WTC11 (cell line): ENCODE measurements at regions not wholly inside any gene's neighbourhood (a gene's known extent, or its start where the extent isn't known, plus 50 kb on each side); places are given as distances from the start of the nearest gene placed in this dataset.

Source experiments
- ATAC-seq: fragments of 200-7000 bp; cut with Tn5 transposase; 2 replicates; pipeline ENCODE4 v1.10.0; 2021; ENCODE audit warnings: mild to moderate bottlenecking, moderate library complexity
- CTCF ChIA-PET: fragments of 300-600 bp; sonication (Branson Sonifier 250); formaldehyde crosslinking; loops from one replicate; lab custom pipeline; 2021; ENCODE audit warnings: antibody characterized with exemption; lab: Charles Lee
- POLR2A ChIA-PET: fragments of 350-600 bp; sonication (Branson Sonifier 250); formaldehyde crosslinking; loops from one replicate; lab custom pipeline; 2021; ENCODE audit warnings: antibody characterized with exemption; lab: Charles Lee
- DNase-seq: peaks from one replicate; pipeline ENCODE4 v3.0.0; 2021; ENCODE audit warnings: low spot score
- H3K27ac Mint-ChIP-seq: 2 replicates; pipeline ENCODE4 v1.8.0; 2021; ENCODE audit warnings: mixed read lengths
- H3K27me3 Mint-ChIP-seq: 2 replicates; pipeline ENCODE4 v1.8.0; 2021; ENCODE audit warnings: low read depth, mild to moderate bottlenecking, moderate library complexity, mixed read lengths
- H3K36me3 Mint-ChIP-seq: 2 replicates; pipeline ENCODE4 v1.8.0; 2021; ENCODE audit warnings: mixed read lengths
- H3K4me1 Mint-ChIP-seq: 2 replicates; pipeline ENCODE4 v1.8.0; 2022; ENCODE audit warnings: mixed read lengths
- H3K4me3 Mint-ChIP-seq: 2 replicates; pipeline ENCODE4 v1.8.0; 2021; ENCODE audit warnings: mild to moderate bottlenecking, moderate library complexity, mixed read lengths
- H3K9me3 Mint-ChIP-seq: 2 replicates; pipeline ENCODE4 v1.8.0; 2021; ENCODE audit warnings: mixed read lengths
- FOXK1 ChIP-seq: sonication (generic); formaldehyde crosslinking; IDR thresholded peaks from 2 replicates; pipeline ENCODE4 v1.8.0; 2022; ENCODE audit warnings: mild to moderate bottlenecking, moderate library complexity, missing genetic modification reagents
- GRHL2 ChIP-seq: fragments of 250-450 bp; sonication (Bioruptor Pico); IDR thresholded peaks from 2 replicates; pipeline ENCODE4 v1.8.0; 2022; ENCODE audit warnings: mild to moderate bottlenecking, moderate library complexity; ENCODE audit not compliant: insufficient replicate concordance, severe bottlenecking
- IRF2 ChIP-seq: sonication (generic); formaldehyde crosslinking; IDR thresholded peaks from 2 replicates; pipeline ENCODE4 v1.8.0; 2022; ENCODE audit warnings: low read depth, missing genetic modification reagents, borderline replicate concordance
- NR2C2 ChIP-seq: sonication (generic); formaldehyde crosslinking; IDR thresholded peaks from 2 replicates; pipeline ENCODE4 v1.8.0; 2022; ENCODE audit warnings: mild to moderate bottlenecking, missing genetic modification reagents
- RORB ChIP-seq: fragments of 250-450 bp; sonication (Bioruptor Pico); IDR thresholded peaks from 2 replicates; pipeline ENCODE4 v1.9.0; 2021; ENCODE audit warnings: mild to moderate bottlenecking
- SP1 ChIP-seq: sonication (generic); formaldehyde crosslinking; conservative IDR thresholded peaks from 2 replicates; pipeline ENCODE4 v1.8.1; 2022; ENCODE audit warnings: missing genetic modification reagents
- ZNF232 ChIP-seq: sonication (generic); formaldehyde crosslinking; IDR thresholded peaks from 2 replicates; pipeline ENCODE4 v1.8.0; 2022; ENCODE audit warnings: mild to moderate bottlenecking, missing genetic modification reagents
- ZNF671 ChIP-seq: fragments of 250-450 bp; sonication (Bioruptor Pico); IDR thresholded peaks from 2 replicates; pipeline ENCODE4 v1.8.0; 2021; ENCODE audit warnings: mild to moderate bottlenecking
- TF ChIP-seq, protein P1 (sequence below): sonication (generic); formaldehyde crosslinking; IDR thresholded peaks from 2 replicates; pipeline ENCODE4 v1.8.0; 2022; ENCODE audit warnings: mild to moderate bottlenecking, missing genetic modification reagents
- TF ChIP-seq, protein P2 (sequence below): sonication (generic); formaldehyde crosslinking; IDR thresholded peaks from 2 replicates; pipeline ENCODE4 v1.8.1; 2023; ENCODE audit warnings: mild to moderate bottlenecking, missing genetic modification reagents, borderline replicate concordance
- TF ChIP-seq, protein P3 (sequence below): sonication (generic); formaldehyde crosslinking; IDR thresholded peaks from 2 replicates; pipeline ENCODE4 v1.8.1; 2022; ENCODE audit warnings: missing genetic modification reagents, borderline replicate concordance
- TF ChIP-seq, protein P4 (sequence below): fragments of 250-450 bp; sonication (Bioruptor Pico); IDR thresholded peaks from 2 replicates; pipeline ENCODE4 v1.9.0; 2021; ENCODE audit warnings: mild to moderate bottlenecking, borderline replicate concordance
- TF ChIP-seq, protein P5 (sequence below): fragments of 250-450 bp; sonication (Bioruptor Pico); IDR thresholded peaks from 2 replicates; pipeline ENCODE4 v1.8.0; 2021; ENCODE audit warnings: mild to moderate bottlenecking

GRCh38 chr2:16261791-16262190, 321.4 kb downstream of the MYCN start (continued):
- no peak for TF ChIP-seq GRHL2 (CRISPR knock-in tag)
- TF ChIP-seq, protein P1, sequence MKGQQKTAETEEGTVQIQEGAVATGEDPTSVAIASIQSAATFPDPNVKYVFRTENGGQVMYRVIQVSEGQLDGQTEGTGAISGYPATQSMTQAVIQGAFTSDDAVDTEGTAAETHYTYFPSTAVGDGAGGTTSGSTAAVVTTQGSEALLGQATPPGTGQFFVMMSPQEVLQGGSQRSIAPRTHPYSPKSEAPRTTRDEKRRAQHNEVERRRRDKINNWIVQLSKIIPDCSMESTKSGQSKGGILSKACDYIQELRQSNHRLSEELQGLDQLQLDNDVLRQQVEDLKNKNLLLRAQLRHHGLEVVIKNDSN (CRISPR knock-in tag): no peak

DNA sequence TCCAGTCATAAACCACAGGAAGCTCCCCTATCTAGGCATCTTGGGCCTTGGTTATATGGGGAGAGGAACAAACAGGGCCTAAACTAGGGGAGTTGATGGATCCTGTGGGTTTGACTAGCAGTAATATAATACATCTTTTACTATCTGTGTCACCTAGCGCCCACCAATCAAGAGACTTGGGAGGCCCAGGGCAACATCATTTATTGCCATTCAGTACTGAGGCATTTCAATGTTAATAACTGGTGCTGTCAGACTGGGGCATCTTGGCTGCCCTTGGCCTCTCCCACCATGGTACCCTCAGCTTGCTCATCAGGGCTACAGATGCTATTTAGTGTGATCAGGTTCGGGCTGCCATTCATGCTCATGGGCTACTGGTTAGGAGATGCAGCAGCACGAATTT, 320.7 kb downstream of the MYCN start:
- ChIA-PET POLR2A (no interaction called here), CTCF (no interaction called here)
- ATAC-seq (no peak), DNase-seq (no peak)
- Mint-ChIP-seq H3K9me3 (peaks cover 3% of the 10 kb centered on the region; the same call in 1 of the 2 replicates), H3K27me3 (no peaks in the 10 kb centered on the region), H3K4me1 (peaks cover 31% of the 10 kb centered on the region), H3K4me3 (no peak overlapping the region), H3K27ac (no peak overlapping the region), H3K36me3 (no peaks in the 10 kb centered on the region)
- no peak for TF ChIP-seq SP1 (CRISPR knock-in tag)
- TF ChIP-seq, protein P2, sequence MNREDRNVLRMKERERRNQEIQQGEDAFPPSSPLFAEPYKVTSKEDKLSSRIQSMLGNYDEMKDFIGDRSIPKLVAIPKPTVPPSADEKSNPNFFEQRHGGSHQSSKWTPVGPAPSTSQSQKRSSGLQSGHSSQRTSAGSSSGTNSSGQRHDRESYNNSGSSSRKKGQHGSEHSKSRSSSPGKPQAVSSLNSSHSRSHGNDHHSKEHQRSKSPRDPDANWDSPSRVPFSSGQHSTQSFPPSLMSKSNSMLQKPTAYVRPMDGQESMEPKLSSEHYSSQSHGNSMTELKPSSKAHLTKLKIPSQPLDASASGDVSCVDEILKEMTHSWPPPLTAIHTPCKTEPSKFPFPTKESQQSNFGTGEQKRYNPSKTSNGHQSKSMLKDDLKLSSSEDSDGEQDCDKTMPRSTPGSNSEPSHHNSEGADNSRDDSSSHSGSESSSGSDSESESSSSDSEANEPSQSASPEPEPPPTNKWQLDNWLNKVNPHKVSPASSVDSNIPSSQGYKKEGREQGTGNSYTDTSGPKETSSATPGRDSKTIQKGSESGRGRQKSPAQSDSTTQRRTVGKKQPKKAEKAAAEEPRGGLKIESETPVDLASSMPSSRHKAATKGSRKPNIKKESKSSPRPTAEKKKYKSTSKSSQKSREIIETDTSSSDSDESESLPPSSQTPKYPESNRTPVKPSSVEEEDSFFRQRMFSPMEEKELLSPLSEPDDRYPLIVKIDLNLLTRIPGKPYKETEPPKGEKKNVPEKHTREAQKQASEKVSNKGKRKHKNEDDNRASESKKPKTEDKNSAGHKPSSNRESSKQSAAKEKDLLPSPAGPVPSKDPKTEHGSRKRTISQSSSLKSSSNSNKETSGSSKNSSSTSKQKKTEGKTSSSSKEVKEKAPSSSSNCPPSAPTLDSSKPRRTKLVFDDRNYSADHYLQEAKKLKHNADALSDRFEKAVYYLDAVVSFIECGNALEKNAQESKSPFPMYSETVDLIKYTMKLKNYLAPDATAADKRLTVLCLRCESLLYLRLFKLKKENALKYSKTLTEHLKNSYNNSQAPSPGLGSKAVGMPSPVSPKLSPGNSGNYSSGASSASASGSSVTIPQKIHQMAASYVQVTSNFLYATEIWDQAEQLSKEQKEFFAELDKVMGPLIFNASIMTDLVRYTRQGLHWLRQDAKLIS: no peak

DNA sequence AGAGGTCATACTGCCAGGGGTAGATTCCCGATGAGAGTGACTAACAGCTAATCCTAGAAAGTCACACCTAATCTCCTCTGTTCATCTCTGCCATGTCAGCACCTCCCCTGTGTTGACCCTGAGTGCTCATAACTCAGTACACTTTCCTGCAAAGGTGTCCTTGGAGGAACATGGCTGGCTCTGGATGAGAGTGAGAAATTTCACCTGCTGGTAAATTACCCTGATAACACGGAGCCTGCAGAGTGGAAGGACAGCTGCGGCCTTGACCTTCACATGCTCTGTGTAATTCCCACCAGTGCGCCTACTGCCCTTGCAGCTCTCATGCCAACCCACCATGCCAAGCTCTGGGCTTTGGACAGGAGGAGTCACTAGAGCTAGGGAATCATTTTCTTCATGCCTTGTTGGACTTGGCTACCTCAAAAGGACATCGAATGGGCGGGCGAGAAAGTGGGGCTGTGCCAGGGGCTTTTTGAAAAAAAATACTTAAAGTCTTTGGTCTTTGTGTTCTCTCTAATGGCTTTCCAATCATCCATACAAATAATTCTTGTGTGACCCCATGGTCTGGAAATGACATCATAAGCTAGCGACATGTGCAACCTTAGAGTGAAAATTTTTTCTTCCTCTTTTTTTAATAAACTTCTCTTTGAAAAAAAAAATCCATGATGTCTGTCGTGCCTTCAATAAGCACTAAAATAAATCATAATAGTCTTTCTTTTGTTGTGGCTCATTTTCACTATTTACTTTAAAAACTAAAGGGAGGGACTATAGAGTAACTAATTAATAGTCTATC, 319.9 kb downstream of the MYCN start:
- no peaks in the 10 kb centered on the region for H3K36me3 Mint-ChIP-seq
- ChIA-PET POLR2A (no interaction called here), CTCF (no interaction called here)
- no peak overlapping the region for H3K4me3 Mint-ChIP-seq
- H3K27me3 Mint-ChIP-seq: no peaks in the 10 kb centered on the region
- peaks cover 10% of the 10 kb centered on the region for H3K9me3 Mint-ChIP-seq
- TF ChIP-seq, protein P3, sequence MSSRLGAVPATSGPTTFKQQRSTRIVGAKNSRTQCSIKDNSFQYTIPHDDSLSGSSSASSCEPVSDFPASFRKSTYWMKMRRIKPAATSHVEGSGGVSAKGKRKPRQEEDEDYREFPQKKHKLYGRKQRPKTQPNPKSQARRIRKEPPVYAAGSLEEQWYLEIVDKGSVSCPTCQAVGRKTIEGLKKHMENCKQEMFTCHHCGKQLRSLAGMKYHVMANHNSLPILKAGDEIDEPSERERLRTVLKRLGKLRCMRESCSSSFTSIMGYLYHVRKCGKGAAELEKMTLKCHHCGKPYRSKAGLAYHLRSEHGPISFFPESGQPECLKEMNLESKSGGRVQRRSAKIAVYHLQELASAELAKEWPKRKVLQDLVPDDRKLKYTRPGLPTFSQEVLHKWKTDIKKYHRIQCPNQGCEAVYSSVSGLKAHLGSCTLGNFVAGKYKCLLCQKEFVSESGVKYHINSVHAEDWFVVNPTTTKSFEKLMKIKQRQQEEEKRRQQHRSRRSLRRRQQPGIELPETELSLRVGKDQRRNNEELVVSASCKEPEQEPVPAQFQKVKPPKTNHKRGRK (CRISPR knock-in tag): no peak
- ATAC-seq (no peak), DNase-seq (no peak)
- H3K27ac Mint-ChIP-seq: no peak overlapping the region
- H3K4me1 Mint-ChIP-seq: peaks cover 31% of the 10 kb centered on the region

DNA sequence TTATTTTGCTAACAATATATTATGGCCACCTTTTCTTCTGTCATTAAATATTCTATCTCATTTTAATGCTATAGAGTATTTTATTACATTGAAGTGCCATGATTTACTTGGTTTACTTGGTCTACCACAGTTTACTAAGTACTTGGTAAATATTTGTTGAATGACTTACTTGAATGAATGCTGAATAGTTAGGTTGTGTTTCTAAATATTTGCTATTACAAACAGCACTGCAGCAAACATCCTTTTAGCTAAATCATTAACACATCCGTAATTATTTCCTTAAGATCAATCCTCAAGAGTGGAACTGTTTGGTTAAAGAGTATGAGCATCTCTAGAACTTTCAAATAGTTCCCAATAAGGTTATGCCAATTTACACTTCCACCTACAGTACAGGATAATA, 318.7 kb downstream of the MYCN start:
- ChIA-PET CTCF (interaction anchor here (1.2 kb wide), 1 partner anchor 74 kb away, joined by 4 read pairs; no protein-coding TSS in a partner anchor), POLR2A (no interaction called here)
- Mint-ChIP-seq H3K27me3 (no peaks in the 10 kb centered on the region), H3K9me3 (peaks cover 21% of the 10 kb centered on the region), H3K4me1 (peaks cover 31% of the 10 kb centered on the region), H3K36me3 (peaks cover 8% of the 10 kb centered on the region), H3K27ac (no peak overlapping the region), H3K4me3 (no peak overlapping the region)
- DNase-seq (no peak), ATAC-seq (no peak)
- TF ChIP-seq IRF2 (CRISPR knock-in tag) (no peak), NR2C2 (no peak), ZNF232 (CRISPR knock-in tag) (no peak), FOXK1 (CRISPR knock-in tag) (no peak), RORB (CRISPR knock-in tag) (no peak), ZNF671 (CRISPR knock-in tag) (no peak)
- TF ChIP-seq, protein P4, sequence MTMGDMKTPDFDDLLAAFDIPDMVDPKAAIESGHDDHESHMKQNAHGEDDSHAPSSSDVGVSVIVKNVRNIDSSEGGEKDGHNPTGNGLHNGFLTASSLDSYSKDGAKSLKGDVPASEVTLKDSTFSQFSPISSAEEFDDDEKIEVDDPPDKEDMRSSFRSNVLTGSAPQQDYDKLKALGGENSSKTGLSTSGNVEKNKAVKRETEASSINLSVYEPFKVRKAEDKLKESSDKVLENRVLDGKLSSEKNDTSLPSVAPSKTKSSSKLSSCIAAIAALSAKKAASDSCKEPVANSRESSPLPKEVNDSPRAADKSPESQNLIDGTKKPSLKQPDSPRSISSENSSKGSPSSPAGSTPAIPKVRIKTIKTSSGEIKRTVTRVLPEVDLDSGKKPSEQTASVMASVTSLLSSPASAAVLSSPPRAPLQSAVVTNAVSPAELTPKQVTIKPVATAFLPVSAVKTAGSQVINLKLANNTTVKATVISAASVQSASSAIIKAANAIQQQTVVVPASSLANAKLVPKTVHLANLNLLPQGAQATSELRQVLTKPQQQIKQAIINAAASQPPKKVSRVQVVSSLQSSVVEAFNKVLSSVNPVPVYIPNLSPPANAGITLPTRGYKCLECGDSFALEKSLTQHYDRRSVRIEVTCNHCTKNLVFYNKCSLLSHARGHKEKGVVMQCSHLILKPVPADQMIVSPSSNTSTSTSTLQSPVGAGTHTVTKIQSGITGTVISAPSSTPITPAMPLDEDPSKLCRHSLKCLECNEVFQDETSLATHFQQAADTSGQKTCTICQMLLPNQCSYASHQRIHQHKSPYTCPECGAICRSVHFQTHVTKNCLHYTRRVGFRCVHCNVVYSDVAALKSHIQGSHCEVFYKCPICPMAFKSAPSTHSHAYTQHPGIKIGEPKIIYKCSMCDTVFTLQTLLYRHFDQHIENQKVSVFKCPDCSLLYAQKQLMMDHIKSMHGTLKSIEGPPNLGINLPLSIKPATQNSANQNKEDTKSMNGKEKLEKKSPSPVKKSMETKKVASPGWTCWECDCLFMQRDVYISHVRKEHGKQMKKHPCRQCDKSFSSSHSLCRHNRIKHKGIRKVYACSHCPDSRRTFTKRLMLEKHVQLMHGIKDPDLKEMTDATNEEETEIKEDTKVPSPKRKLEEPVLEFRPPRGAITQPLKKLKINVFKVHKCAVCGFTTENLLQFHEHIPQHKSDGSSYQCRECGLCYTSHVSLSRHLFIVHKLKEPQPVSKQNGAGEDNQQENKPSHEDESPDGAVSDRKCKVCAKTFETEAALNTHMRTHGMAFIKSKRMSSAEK (CRISPR knock-in tag): no peak
- TF ChIP-seq, protein P5, sequence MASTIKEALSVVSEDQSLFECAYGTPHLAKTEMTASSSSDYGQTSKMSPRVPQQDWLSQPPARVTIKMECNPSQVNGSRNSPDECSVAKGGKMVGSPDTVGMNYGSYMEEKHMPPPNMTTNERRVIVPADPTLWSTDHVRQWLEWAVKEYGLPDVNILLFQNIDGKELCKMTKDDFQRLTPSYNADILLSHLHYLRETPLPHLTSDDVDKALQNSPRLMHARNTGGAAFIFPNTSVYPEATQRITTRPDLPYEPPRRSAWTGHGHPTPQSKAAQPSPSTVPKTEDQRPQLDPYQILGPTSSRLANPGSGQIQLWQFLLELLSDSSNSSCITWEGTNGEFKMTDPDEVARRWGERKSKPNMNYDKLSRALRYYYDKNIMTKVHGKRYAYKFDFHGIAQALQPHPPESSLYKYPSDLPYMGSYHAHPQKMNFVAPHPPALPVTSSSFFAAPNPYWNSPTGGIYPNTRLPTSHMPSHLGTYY (CRISPR knock-in tag): no peak
